ENCODE measurements at regions not wholly inside any gene's neighbourhood (a gene's known extent, or its start where the extent isn't known, plus 50 kb on each side); places are given as distances from the start of the nearest gene placed in this dataset.

- intact Hi-C loops (cut with DNase I), result no loop called here
- DNase-seq, result no peak
Measured at GRCh38 chr11:80462211-80462610, 1021.4 kb upstream of the TENM4 start.

GRCh38 chr11:80458376-80458775, 1017.5 kb upstream of the TENM4 start:
- intact Hi-C loops (cut with DNase I), result no loop called here
- no peak for DNase-seq

GRCh38 chr11:80457823-80458222, 1017.0 kb upstream of the TENM4 start:
- intact Hi-C loops (cut with DNase I), result no loop called here
- no peak for DNase-seq

- intact Hi-C loops (cut with DNase I), result no loop called here
Measured at GRCh38 chr11:80455818-80456217, 1015.0 kb upstream of the TENM4 start.

GRCh38 chr11:80451105-80451504, 1010.3 kb upstream of the TENM4 start:
- intact Hi-C loops (cut with DNase I), result no loop called here
- no peak for DNase-seq

More at GRCh38 chr11:80455818-80456217, 1015.0 kb upstream of the TENM4 start:
- DNase-seq, result no peak

- DNase-seq, result no peak
- intact Hi-C loops (cut with DNase I), result no loop called here
Measured at GRCh38 chr11:80448709-80449108, 1007.9 kb upstream of the TENM4 start.

GRCh38 chr11:80443177-80443576, 1002.3 kb upstream of the TENM4 start:
- no peak for DNase-seq

GRCh38 chr11:80441821-80442220, 1001.0 kb upstream of the TENM4 start:
- intact Hi-C loops (cut with DNase I), result no loop called here

More at GRCh38 chr11:80443177-80443576, 1002.3 kb upstream of the TENM4 start:
- intact Hi-C loops (cut with DNase I), result no loop called here

GRCh38 chr11:80440835-80441234, 1000.0 kb upstream of the TENM4 start:
- no peak for DNase-seq
- intact Hi-C loops (cut with DNase I), result no loop called here

More at GRCh38 chr11:80441821-80442220, 1001.0 kb upstream of the TENM4 start:
- no peak for DNase-seq

GRCh38 chr11:80436547-80436946, 995.7 kb upstream of the TENM4 start:
- intact Hi-C loops (cut with DNase I), result no loop called here

GRCh38 chr11:80435345-80435744, 994.5 kb upstream of the TENM4 start:
- intact Hi-C loops (cut with DNase I), result no loop called here
- DNase-seq, result no peak

More at GRCh38 chr11:80436547-80436946, 995.7 kb upstream of the TENM4 start:
- no peak for DNase-seq

GRCh38 chr11:80432057-80432456, 991.2 kb upstream of the TENM4 start:
- intact Hi-C loops (cut with DNase I), result no loop called here
- no peak for DNase-seq

- no peak for DNase-seq
- intact Hi-C loops (cut with DNase I), result no loop called here
Measured at GRCh38 chr11:80424012-80424695, 983.3 kb upstream of the TENM4 start.

- DNase-seq, result no peak
- intact Hi-C loops (cut with DNase I), result no loop called here
Measured at GRCh38 chr11:80420374-80420773, 979.5 kb upstream of the TENM4 start.

GRCh38 chr11:80417681-80418080, 976.9 kb upstream of the TENM4 start:
- no peak for DNase-seq
- intact Hi-C loops (cut with DNase I), result no loop called here

GRCh38 chr11:80415580-80415979, 974.8 kb upstream of the TENM4 start:
- DNase-seq, result no peak
- intact Hi-C loops (cut with DNase I), result no loop called here

GRCh38 chr11:80414181-80415165, 973.6 kb upstream of the TENM4 start:
- no peak for DNase-seq
- intact Hi-C loops (cut with DNase I), result no loop called here

- intact Hi-C loops (cut with DNase I), result no loop called here
- DNase-seq, result no peak
Measured at GRCh38 chr11:80412604-80413003, 971.8 kb upstream of the TENM4 start.

GRCh38 chr11:80393210-80393609, 952.4 kb upstream of the TENM4 start:
- intact Hi-C loops (cut with DNase I), result no loop called here
- no peak for DNase-seq

GRCh38 chr11:80390505-80390904, 949.7 kb upstream of the TENM4 start:
- intact Hi-C loops (cut with DNase I), result no loop called here
- DNase-seq, result no peak

GRCh38 chr11:80388536-80388935, 947.7 kb upstream of the TENM4 start:
- no peak for DNase-seq
- intact Hi-C loops (cut with DNase I), result no loop called here

GRCh38 chr11:80388130-80388529, 947.3 kb upstream of the TENM4 start:
- no peak for DNase-seq
- intact Hi-C loops (cut with DNase I), result no loop called here
